H1 (cell line): ENCODE measurements at regions not wholly inside any gene's neighbourhood (a gene's known extent, or its start where the extent isn't known, plus 50 kb on each side); places are given as distances from the start of the nearest gene placed in this dataset.

Source experiments
- ASH2L ChIP-seq: fragments of 200-600, 300-600 bp; sonication (generic); IDR thresholded peaks from one replicate; pipeline ENCODE4 v1.7.1; 2017; ENCODE audit warnings: low read length
- BRCA1 ChIP-seq: IDR thresholded peaks from 2 replicates; pipeline ENCODE4 v1.6.1; 2012; ENCODE audit warnings: low read depth, low read length, improper control_type of control experiment
- CHD1 ChIP-seq: IDR thresholded peaks from 2 replicates; pipeline ENCODE4 v1.6.1; 2012; ENCODE audit warnings: low read depth, low read length, improper control_type of control experiment
- CHD2 ChIP-seq: IDR thresholded peaks from 2 replicates; pipeline ENCODE4 v1.6.1; 2012; ENCODE audit warnings: low read length, improper control_type of control experiment
- E2F6 ChIP-seq: IDR thresholded peaks from 2 replicates; pipeline ENCODE4 v1.6.1; 2012; ENCODE audit warnings: inconsistent platforms
- GABPA ChIP-seq: IDR thresholded peaks from 2 replicates; pipeline ENCODE4 v1.6.1; 2011; ENCODE audit warnings: mild to moderate bottlenecking, low read length, moderate library complexity, borderline replicate concordance; ENCODE audit not compliant: insufficient read depth
- MAX ChIP-seq: IDR thresholded peaks from 2 replicates; pipeline ENCODE4 v1.6.1; 2012; ENCODE audit warnings: inconsistent platforms
- POLR2AphosphoS5 ChIP-seq: IDR thresholded peaks from 2 replicates; pipeline ENCODE4 v1.6.1; 2011; ENCODE audit warnings: low read depth, low read length
- RFX5 ChIP-seq: IDR thresholded peaks from 2 replicates; pipeline ENCODE4 v1.6.1; 2011; ENCODE audit warnings: low read depth, low read length, improper control_type of control experiment, borderline replicate concordance
- TAF1 ChIP-seq: IDR thresholded peaks from 2 replicates; pipeline ENCODE4 v1.6.1; 2011; ENCODE audit warnings: mild to moderate bottlenecking, low read depth, low read length
- TCF12 ChIP-seq: IDR thresholded peaks from 2 replicates; pipeline ENCODE4 v1.6.1; 2011; ENCODE audit warnings: low read depth, mild to moderate bottlenecking, low read length
- YY1 ChIP-seq: IDR thresholded peaks from 2 replicates; pipeline ENCODE4 v1.6.1; 2011; ENCODE audit warnings: low read depth, mild to moderate bottlenecking, low read length
- ZNF274 ChIP-seq: IDR thresholded peaks from 2 replicates; pipeline ENCODE4 v1.7.0; 2012; ENCODE audit warnings: low read length, borderline replicate concordance; ENCODE audit errors: extremely low read depth
- TF ChIP-seq, protein P1 (sequence below), 3 experiments: IDR thresholded peaks; 1 replicate in 2 of 3; 2 replicates in 1 of 3; pipeline versions ENCODE4 v1.5.1 to v1.6.1; 2011; ENCODE audit warnings: low read length in 3 of 3, mild to moderate bottlenecking in 3 of 3, inconsistent platforms in 2 of 3, low read depth in 1 of 3, moderate library complexity in 1 of 3; ENCODE audit not compliant: insufficient read depth in 1 of 3; ENCODE audit errors: control extremely low read depth in 1 of 3

DNA sequence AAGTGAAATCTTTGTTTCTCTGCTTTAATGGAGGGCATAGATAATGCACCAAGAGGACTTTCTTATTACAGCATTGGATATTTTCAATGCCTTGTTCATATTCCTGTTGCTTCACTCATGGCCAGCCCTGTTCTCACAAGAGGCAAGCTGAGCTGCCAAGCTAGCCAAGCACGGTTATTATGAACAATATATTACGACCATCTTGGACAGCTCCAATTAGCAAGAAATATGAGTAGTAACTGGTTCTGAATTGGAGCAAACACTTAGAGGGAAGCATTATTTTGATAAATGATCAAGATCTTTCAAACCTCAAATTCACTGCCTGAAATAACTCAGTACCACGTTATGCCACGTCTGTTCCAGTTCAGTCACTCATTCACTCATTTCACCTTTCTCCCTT is 159.8 kb downstream of the SETD4 start:
- TF ChIP-seq BRCA1 (no peak), ZNF274 (no peak), POLR2AphosphoS5 (no peak), E2F6 (no peak), ASH2L (no peak), YY1 (no peak), MAX (no peak), TCF12 (no peak), CHD1 (no peak), TAF1 (no peak), GABPA (no peak), RFX5 (no peak), CHD2 (no peak)
- TF ChIP-seq, protein P1, sequence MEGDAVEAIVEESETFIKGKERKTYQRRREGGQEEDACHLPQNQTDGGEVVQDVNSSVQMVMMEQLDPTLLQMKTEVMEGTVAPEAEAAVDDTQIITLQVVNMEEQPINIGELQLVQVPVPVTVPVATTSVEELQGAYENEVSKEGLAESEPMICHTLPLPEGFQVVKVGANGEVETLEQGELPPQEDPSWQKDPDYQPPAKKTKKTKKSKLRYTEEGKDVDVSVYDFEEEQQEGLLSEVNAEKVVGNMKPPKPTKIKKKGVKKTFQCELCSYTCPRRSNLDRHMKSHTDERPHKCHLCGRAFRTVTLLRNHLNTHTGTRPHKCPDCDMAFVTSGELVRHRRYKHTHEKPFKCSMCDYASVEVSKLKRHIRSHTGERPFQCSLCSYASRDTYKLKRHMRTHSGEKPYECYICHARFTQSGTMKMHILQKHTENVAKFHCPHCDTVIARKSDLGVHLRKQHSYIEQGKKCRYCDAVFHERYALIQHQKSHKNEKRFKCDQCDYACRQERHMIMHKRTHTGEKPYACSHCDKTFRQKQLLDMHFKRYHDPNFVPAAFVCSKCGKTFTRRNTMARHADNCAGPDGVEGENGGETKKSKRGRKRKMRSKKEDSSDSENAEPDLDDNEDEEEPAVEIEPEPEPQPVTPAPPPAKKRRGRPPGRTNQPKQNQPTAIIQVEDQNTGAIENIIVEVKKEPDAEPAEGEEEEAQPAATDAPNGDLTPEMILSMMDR (IDR thresholded peaks at IDR 0.05; ENCODE audit: control extremely low read depth in 1 of 3, insufficient read depth in 1 of 3, low read depth in 1 of 3, low read length in 3 of 3): no peak
